ENCODE measurements at regions not wholly inside any gene's neighbourhood (a gene's known extent, or its start where the extent isn't known, plus 50 kb on each side); places are given as distances from the start of the nearest gene placed in this dataset.
"Not testable (repeated sequence)": the region's sequence is repeated elsewhere in the genome, so short reads cannot be mapped to it uniquely, and the experiment has no call there.

DNA sequence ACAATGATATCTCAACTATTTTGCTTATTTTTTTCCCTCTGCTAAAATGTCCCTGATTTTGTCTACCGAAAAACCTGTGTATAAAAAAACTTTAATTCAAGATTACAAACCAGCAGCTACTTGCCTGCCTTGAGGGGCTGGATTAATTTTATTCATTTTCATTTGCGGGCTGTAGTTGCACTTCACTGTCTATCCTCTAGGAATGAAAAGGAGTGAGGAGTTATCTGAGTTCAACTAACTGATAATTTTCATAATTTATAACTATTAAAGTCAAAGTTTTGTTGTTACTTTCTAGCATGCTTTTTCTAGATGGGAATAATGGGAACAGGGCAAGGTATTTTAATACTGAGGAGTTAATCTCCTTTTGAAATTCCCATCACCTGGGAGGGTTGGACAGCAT lies 50.3 kb upstream of the AGTPBP1 start:
- intact Hi-C loops (cut with micrococcal nuclease); ATAC-seq; DNase-seq: not testable (repeated sequence)

DNA sequence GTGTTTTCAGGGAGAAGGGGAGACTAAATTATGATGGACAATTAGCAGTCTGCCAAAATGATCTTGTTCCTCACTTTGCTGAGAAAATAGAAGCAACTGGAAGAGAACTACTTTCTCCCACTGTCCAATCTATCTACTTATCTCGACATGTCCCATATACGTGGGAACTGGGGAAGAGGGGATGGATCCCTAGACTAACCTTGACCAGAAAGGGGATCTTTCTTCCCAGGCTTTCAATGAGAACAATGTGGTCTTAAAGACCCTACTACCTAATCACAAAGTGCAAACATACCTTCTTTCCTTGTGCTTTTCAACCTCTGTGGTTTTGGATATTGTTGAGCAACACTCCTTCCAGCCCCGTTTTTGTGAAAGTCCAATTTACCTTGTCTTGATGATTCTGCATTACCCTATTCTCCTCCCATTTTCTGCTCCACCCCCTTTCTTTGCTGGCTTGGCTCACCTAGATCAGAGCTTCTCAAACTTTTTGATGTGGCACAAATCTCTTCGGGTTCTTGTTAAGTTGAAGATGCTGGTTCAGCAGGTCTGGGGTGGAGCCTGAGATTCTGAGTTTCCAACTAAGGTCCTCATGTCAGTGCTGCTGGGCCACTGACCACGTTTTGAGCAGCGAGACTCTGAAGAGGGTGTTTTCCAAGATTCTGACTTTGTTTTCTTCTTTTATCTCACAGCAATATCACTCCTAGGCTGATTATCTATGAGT lies 61.4 kb upstream of the AGTPBP1 start:
- intact Hi-C loops (cut with micrococcal nuclease); ATAC-seq: not testable (repeated sequence)

DNA sequence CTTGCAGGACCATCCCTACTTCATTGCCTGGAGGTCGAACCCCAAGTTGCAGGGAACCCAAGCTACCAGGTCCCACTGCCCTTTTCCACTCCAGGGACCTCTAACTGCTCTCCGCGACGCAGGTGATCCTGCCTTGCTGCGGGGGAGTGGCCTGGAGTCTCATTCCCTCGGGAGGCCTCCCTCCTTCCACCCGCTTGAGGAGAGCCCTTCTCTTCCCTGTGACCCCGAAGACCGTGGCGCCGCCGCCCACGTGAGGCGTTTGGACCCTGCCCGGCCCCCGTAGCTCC lies 63.0 kb upstream of the AGTPBP1 start:
- intact Hi-C loops (cut with micrococcal nuclease); ATAC-seq; DNase-seq: not testable (repeated sequence)

More for the DNA sequence above, 61.4 kb upstream of the AGTPBP1 start:
- not testable (repeated sequence) for DNase-seq

- peak; percentile 97 for ATAC-seq
- peak; percentile 90 for DNase-seq
- intact Hi-C loops (cut with micrococcal nuclease): not testable (repeated sequence)
Observed at GRCh38 chr9:85805134-85806005, 63.6 kb upstream of the AGTPBP1 start.

GRCh38 chr9:85808329-85808728 lies 66.6 kb upstream of the AGTPBP1 start:
- intact Hi-C loops (cut with micrococcal nuclease); DNase-seq: not testable (repeated sequence)

GRCh38 chr9:85813388-85813787 lies 71.6 kb upstream of the AGTPBP1 start:
- DNase-seq; ATAC-seq; intact Hi-C loops (cut with micrococcal nuclease): not testable (repeated sequence)

More at GRCh38 chr9:85808329-85808728, 66.6 kb upstream of the AGTPBP1 start:
- ATAC-seq: not testable (repeated sequence)

DNA sequence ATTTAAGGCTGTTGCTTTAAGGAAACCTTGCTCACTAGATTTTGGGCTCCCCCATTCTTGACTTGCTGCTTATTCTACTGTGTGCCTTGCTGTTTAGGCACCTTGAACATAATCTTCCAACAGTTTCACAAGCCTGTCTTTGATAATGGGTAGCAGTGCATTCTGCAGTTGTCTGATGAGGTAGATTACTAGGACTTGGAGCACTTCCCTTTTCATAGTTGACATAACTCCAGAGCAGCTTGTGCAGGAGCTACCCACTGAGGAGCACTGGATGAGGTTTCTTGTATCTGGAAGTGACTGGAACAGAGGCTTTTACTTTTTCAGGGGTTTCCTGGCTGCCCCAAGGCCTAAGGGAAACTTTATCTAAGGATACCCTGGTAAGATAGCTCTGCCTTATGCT lies 73.0 kb upstream of the AGTPBP1 start:
- peak; percentile 18 for ATAC-seq
- DNase-seq; intact Hi-C loops (cut with micrococcal nuclease): not testable (repeated sequence)

- DNase-seq; intact Hi-C loops (cut with micrococcal nuclease): not testable (repeated sequence)
- ATAC-seq: peak; percentile 39
Observed at GRCh38 chr9:85818971-85819370, 77.2 kb upstream of the AGTPBP1 start.

GRCh38 chr9:85820598-85820997 lies 78.8 kb upstream of the AGTPBP1 start:
- intact Hi-C loops (cut with micrococcal nuclease); DNase-seq; ATAC-seq: not testable (repeated sequence)

DNA sequence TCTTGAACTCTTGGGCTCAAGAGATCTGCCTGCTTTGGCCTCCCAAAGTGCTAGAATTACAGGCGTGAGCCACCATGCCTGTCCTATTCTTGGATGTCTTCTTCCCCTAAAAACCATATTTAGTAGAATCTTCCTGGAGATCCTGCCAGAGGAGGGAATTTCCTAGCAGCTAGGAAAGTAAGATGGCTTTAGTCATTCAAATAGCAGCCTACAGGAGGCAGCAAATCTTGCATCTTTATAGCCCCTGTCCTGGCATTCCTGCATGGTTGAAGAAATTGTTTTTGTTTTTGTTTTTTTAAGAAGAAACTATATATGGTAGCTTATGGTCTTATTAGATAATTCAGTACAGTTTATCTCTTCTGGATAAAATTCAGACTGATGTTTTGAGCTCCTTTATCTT lies 83.2 kb upstream of the AGTPBP1 start:
- DNase-seq; intact Hi-C loops (cut with micrococcal nuclease); ATAC-seq: not testable (repeated sequence)

GRCh38 chr9:85834591-85834990 lies 92.8 kb upstream of the AGTPBP1 start:
- ATAC-seq; intact Hi-C loops (cut with micrococcal nuclease); DNase-seq: not testable (repeated sequence)

- DNase-seq; ATAC-seq; intact Hi-C loops (cut with micrococcal nuclease): not testable (repeated sequence)
Observed at GRCh38 chr9:85843949-85844348, 97.0 kb upstream of the NAA35 start.

GRCh38 chr9:85847782-85848181 lies 93.2 kb upstream of the NAA35 start:
- DNase-seq; ATAC-seq; intact Hi-C loops (cut with micrococcal nuclease): not testable (repeated sequence)

DNA sequence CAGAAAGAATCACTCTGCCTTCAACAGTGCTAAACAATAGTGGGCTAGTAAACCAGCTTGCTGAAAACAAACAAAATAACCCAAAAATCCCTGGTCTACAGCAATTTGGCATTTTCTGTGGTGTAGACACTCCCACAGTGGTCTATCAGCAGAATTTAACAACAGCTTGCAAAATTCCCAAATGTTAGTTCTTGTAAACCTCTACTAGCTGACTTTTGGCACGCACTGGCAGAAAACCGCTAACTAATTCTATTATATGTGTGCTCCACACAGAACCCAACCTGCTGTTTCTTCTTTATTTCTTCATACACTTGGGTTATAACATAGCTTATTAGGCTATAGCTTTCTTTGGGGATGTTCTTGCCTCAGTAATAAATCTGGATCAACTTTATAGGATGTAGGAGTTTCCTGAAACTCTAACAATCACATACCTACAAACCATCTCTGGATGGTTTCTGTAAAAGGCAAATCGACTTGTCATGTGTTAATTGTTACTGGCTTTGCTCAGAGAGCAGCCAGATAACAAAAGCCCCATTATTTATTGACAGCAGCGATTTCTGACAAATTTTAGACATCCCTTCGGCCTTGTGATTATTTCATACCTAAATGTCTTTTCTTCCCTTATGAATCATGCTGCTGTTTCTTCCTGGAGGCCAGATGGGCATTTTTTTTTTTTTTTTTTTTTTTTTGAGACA lies 82.7 kb upstream of the NAA35 start:
- intact Hi-C loops (cut with micrococcal nuclease): no loop called here
- no peak for ATAC-seq

GRCh38 chr9:85859765-85860164 lies 81.2 kb upstream of the NAA35 start:
- no peak for ATAC-seq
- intact Hi-C loops (cut with micrococcal nuclease): no loop called here

More for the DNA sequence above, 82.7 kb upstream of the NAA35 start:
- DNase-seq: no peak

DNA sequence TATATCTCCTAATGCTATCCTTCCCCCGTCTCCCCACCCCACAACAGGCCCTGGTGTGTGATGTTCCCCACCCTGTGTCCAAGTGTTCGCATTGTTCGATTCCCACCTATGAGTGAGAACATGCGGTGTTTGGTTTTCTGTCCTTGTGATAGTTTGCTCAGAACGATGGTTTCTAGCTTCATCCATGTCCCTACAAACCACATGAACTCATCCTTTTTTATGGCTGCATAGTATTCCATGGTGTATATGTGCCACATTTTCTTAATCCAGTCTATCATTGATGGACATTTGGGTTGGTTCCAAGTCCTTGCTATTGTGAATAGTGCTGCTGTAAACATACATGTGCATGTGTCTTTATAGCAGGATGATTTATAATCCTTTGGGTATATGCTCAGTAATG lies 79.1 kb upstream of the NAA35 start:
- DNase-seq; intact Hi-C loops (cut with micrococcal nuclease); ATAC-seq: not testable (repeated sequence)

More at GRCh38 chr9:85859765-85860164, 81.2 kb upstream of the NAA35 start:
- DNase-seq: no peak

GRCh38 chr9:85863875-85864274 lies 77.1 kb upstream of the NAA35 start:
- no peak for DNase-seq
- ATAC-seq: no peak
- intact Hi-C loops (cut with micrococcal nuclease): no loop called here

DNA sequence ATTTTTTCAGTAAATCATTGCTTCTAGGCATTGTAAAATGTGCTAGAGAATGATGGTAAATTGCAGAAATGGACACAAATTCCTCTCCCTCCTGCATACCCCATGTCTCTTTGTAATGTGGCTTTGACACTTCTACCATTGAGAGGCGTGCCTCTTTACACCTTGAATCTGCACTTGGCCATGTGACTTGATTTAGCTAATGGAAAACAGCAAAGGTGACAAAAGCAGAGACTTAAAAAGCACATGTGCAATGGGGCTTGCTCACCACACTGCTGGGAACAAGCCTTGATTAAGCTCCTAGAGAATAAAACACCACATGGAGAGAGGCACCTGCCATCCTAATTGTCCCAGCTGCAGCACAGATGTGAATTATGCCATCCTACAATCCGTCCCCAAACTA lies 69.9 kb upstream of the NAA35 start:
- ATAC-seq (no peak), DNase-seq (no peak)
- intact Hi-C loops (cut with micrococcal nuclease): no loop called here

DNA sequence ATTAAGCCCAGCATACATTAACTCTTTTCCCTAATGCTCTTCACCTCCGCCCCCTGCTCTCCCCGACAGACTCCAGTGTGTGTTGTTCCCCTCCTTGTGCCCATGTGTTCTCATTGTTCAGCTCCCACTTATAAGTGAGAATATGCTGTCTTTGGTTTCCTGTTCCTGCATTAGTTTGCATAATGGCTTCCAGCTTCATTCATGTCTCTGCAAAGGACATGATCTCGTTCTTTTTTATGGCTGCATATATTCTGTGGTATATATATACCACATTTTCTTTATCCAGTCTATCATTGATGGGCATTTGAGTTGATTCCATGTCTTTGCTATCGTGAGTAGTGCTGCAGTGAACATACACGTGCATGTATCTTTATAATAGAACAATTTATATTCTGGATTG lies 69.3 kb upstream of the NAA35 start:
- intact Hi-C loops (cut with micrococcal nuclease); ATAC-seq; DNase-seq: not testable (repeated sequence)
